CD14-positive monocyte (primary cell): ENCODE measurements at regions not wholly inside any gene's neighbourhood (a gene's known extent, or its start where the extent isn't known, plus 50 kb on each side); places are given as distances from the start of the nearest gene placed in this dataset.

Experiments
- DNase-seq, 3 donors: peaks; one replicate each; pipeline ENCODE4 v3.0.0-alpha.2; 2011 to 2022
- H2AFZ ChIP-seq: 2 replicates; pipeline ENCODE4 v1.6.0; 2012; ENCODE audit warnings: mild to moderate bottlenecking, low read depth, low read length, inconsistent platforms; ENCODE audit not compliant: insufficient read depth, poor library complexity, severe bottlenecking
- H3K27ac ChIP-seq, 2 donors: 1 replicate in 1 of 2; 2 replicates in 1 of 2; pipeline ENCODE4 v1.5.1; 2012 to 2013; ENCODE audit warnings: low read length in 2 of 2, control low read depth in 1 of 2, inconsistent platforms in 1 of 2, low read depth in 1 of 2, mild to moderate bottlenecking in 1 of 2
- H3K27me3 ChIP-seq, 2 donors: one replicate each; pipeline versions ENCODE4 v1.6.0 to v1.6.1; 2011 to 2013; ENCODE audit warnings: low read length in 2 of 2; ENCODE audit not compliant: control insufficient read depth in 2 of 2, insufficient read depth in 2 of 2
- H3K36me3 ChIP-seq, 2 donors: replicated peaks in 1 of 2; 1 replicate in 1 of 2; 2 replicates in 1 of 2; pipeline versions ENCODE4 v1.5.1 to v1.6.1; 2012 to 2013; ENCODE audit warnings: low read length in 2 of 2, control low read depth in 1 of 2, inconsistent platforms in 1 of 2, mild to moderate bottlenecking in 1 of 2; ENCODE audit not compliant: insufficient read depth in 2 of 2, control insufficient read depth in 1 of 2
- H3K4me1 ChIP-seq, 2 donors: 1 replicate in 1 of 2; 2 replicates in 1 of 2; pipeline versions ENCODE4 v1.5.1 to v1.6.1; 2012 to 2013; ENCODE audit warnings: low read length in 2 of 2, control low read depth in 1 of 2, inconsistent platforms in 1 of 2, mild to moderate bottlenecking in 1 of 2, moderate library complexity in 1 of 2; ENCODE audit not compliant: insufficient read depth in 2 of 2, control insufficient read depth in 1 of 2
- H3K4me2 ChIP-seq: replicated peaks from 2 replicates; pipeline ENCODE3; 2012; ENCODE audit warnings: low read length, moderate library complexity, mild to moderate bottlenecking; ENCODE audit not compliant: poor library complexity, severe bottlenecking; ENCODE audit errors: extremely low read depth
- H3K4me3 ChIP-seq, 3 experiments: fragments of 200-600 bp in 1 of 3; sonication (generic) in 1 of 3; replicated peaks in 1 of 3; 1 replicate in 2 of 3; 2 replicates in 1 of 3; pipeline ENCODE4 v1.5.1; 2011 to 2013; ENCODE audit warnings: low read length in 3 of 3, mild to moderate bottlenecking in 3 of 3, control low read depth in 2 of 3, low read depth in 2 of 3, inconsistent platforms in 1 of 3, moderate library complexity in 1 of 3
- H3K79me2 ChIP-seq: 2 replicates; pipeline ENCODE4 v1.6.0; 2012; ENCODE audit warnings: mild to moderate bottlenecking, control low read depth, inconsistent platforms, low read length, moderate library complexity; ENCODE audit not compliant: insufficient read depth
- H3K9ac ChIP-seq: 2 replicates; pipeline ENCODE4 v1.6.0; 2017; ENCODE audit warnings: low read length, mild to moderate bottlenecking; ENCODE audit not compliant: insufficient read depth, poor library complexity, severe bottlenecking
- H3K9me3 ChIP-seq, 2 donors: replicated peaks in 1 of 2; 1 replicate in 1 of 2; 2 replicates in 1 of 2; pipeline versions ENCODE4 v1.5.1 to v1.6.1; 2012 to 2013; ENCODE audit warnings: low read length in 2 of 2, control low read depth in 1 of 2; ENCODE audit not compliant: control insufficient read depth in 1 of 2, insufficient read depth in 1 of 2
- H4K20me1 ChIP-seq: 2 replicates; pipeline ENCODE4 v1.6.0; 2012; ENCODE audit warnings: mild to moderate bottlenecking, low read length, control low read depth, moderate library complexity; ENCODE audit not compliant: insufficient read depth
- H3K27ac Mint-ChIP-seq, 7 donors: one replicate each; pipeline ENCODE4 v1.8.0; 2020; ENCODE audit warnings: mild to moderate bottlenecking in 7 of 7, mixed read lengths in 7 of 7, moderate library complexity in 6 of 7, inconsistent platforms in 2 of 7
- H3K27me3 Mint-ChIP-seq, 3 donors: one replicate each; pipeline ENCODE4 v1.8.0; 2021 to 2022; ENCODE audit warnings: low read depth in 3 of 3, mild to moderate bottlenecking in 3 of 3, mixed read lengths in 3 of 3, moderate library complexity in 3 of 3, inconsistent platforms in 1 of 3
- H3K36me3 Mint-ChIP-seq, 2 donors: one replicate each; pipeline ENCODE4 v1.8.0; 2020; ENCODE audit warnings: mixed read lengths in 2 of 2, inconsistent platforms in 1 of 2, mild to moderate bottlenecking in 1 of 2
- H3K4me1 Mint-ChIP-seq: one replicate; pipeline ENCODE4 v1.8.0; 2020; ENCODE audit warnings: mild to moderate bottlenecking, mixed read lengths
- H3K4me3 Mint-ChIP-seq, 2 donors: one replicate each; pipeline ENCODE4 v1.8.0; 2020; ENCODE audit warnings: mild to moderate bottlenecking in 2 of 2, mixed read lengths in 2 of 2, moderate library complexity in 1 of 2
- H3K9me3 Mint-ChIP-seq, 7 donors: one replicate each; pipeline ENCODE4 v1.8.0; 2020 to 2022; ENCODE audit warnings: mixed read lengths in 7 of 7, mild to moderate bottlenecking in 6 of 7, moderate library complexity in 6 of 7, inconsistent platforms in 2 of 7
- CTCF ChIP-seq: fragments of 200-600 bp; IDR thresholded peaks from one replicate; pipeline ENCODE4 v1.8.0; 2022; ENCODE audit warnings: antibody characterized with exemption, mild to moderate bottlenecking
- WGBS: methylation state at CpG from one replicate; pipeline ENCODE4 v1.1.5; 2013; ENCODE audit warnings: missing lambda C conversion rate; ENCODE audit not compliant: insufficient coverage; 5-methylcytosine and 5-hydroxymethylcytosine counted together
- intact Hi-C, 2 donors: fragments of 100-400 bp; cut with micrococcal nuclease; formaldehyde crosslinking; loops; one replicate each; pipeline versions ENCODE4 v1.15.0 to v1.15.1; 2023

- H3K4me3 Mint-ChIP-seq: no peak overlapping the region
- H3K27me3 Mint-ChIP-seq: peaks cover 9 to 11% (median 9%) of the 10 kb centered on the region in 3 donors
- H3K4me3 ChIP-seq: no peak overlapping the region
Observed at GRCh38 chr7:25669281-25669781, 441.0 kb upstream of the NPVF start.

GRCh38 chr7:25669961-25670841, 441.9 kb upstream of the NPVF start:
- H3K4me1 ChIP-seq: no peaks in the 10 kb centered on the region
- H3K9me3 ChIP-seq: no peaks in the 10 kb centered on the region
- H3K4me2 ChIP-seq: no peak overlapping the region
- Mint-ChIP-seq H3K36me3 (no peaks in the 10 kb centered on the region), H3K4me3 (no peak overlapping the region), H3K4me1 (no peaks in the 10 kb centered on the region), H3K9me3 (peaks cover 0 to 1% (median 0%) of the 10 kb centered on the region in 7 donors), H3K27ac (no peak overlapping the region), H3K27me3 (peaks cover 8 to 11% (median 8%) of the 10 kb centered on the region in 3 donors)
- no peak overlapping the region for H3K4me3 ChIP-seq
- no peak for TF ChIP-seq CTCF
- H3K27me3 ChIP-seq: no peaks in the 10 kb centered on the region
- no peaks in the 10 kb centered on the region for H3K79me2 ChIP-seq
- H4K20me1 ChIP-seq: no peaks in the 10 kb centered on the region
- whole genome bisulfite sequencing: 29% methylated on average over 6 of the region's 13 CpGs
- H3K36me3 ChIP-seq: no peaks in the 10 kb centered on the region
- no peak overlapping the region for H3K27ac ChIP-seq
- no peak overlapping the region for H2AFZ ChIP-seq
- H3K9ac ChIP-seq: no peak overlapping the region
- intact Hi-C loops: no loop called here
- no peak for DNase-seq

More at GRCh38 chr7:25669281-25669781, 441.0 kb upstream of the NPVF start:
- TF ChIP-seq CTCF: no peak
- intact Hi-C loops: no loop called here
- Histone ChIP-seq H4K20me1 (no peaks in the 10 kb centered on the region), H3K4me2 (no peak overlapping the region), H3K27ac (no peak overlapping the region), H3K4me1 (no peaks in the 10 kb centered on the region), H3K79me2 (no peaks in the 10 kb centered on the region), H3K27me3 (no peaks in the 10 kb centered on the region), H3K9ac (no peak overlapping the region), H2AFZ (no peak overlapping the region), H3K36me3 (no peaks in the 10 kb centered on the region), H3K9me3 (no peaks in the 10 kb centered on the region)
- Mint-ChIP-seq H3K9me3 (peaks cover 0 to 1% (median 0%) of the 10 kb centered on the region in 7 donors), H3K36me3 (no peaks in the 10 kb centered on the region), H3K27ac (no peak overlapping the region), H3K4me1 (no peaks in the 10 kb centered on the region)
- DNase-seq: no peak
- WGBS: 94% methylated on average over 2 of the region's 4 CpGs
